Stimulated activated CD4-positive, alpha-beta T cell treated with anti-CD3 and anti-CD28 coated beads, Interleukin-15, amount 100 ng/mL, for 1 hour (primary cell): ENCODE measurements at regions not wholly inside any gene's neighbourhood (a gene's known extent, or its start where the extent isn't known, plus 50 kb on each side); places are given as distances from the start of the nearest gene placed in this dataset.

Experiments used
- DNase-seq, 2 donors: peaks; one replicate each; pipeline ENCODE4 v3.0.0-alpha.2; 2020; ENCODE audit warnings: low read depth in 1 of 2, low spot score in 1 of 2

GRCh38 chrX:45889471-45889870 is 655.8 kb downstream of the ZNF674 start:
- no peak for DNase-seq

- DNase-seq: no peak
Measured at GRCh38 chrX:45888518-45888917, 656.7 kb downstream of the ZNF674 start.

- no peak for DNase-seq
Measured at GRCh38 chrX:45885931-45886330, 659.3 kb downstream of the ZNF674 start.

DNA sequence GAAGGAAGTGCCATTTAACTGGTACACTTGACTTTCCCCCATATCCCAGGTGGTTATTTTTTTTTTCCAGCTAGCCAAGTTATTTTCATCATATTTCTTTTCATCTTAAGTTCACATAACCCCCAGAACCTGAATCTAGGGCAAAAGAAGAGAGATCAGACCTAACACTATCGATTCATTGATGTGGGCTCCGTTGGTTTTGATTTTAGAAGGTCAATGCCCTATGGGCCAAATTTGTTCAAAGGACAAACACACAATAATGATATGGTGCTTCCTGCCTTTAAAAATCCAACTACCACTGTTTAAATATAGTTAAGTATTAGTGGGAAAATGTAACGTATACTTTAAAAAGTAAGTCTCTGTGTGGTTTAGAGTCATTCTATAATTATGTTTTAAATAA is 665.7 kb downstream of the ZNF674 start:
- DNase-seq: no peak

DNA sequence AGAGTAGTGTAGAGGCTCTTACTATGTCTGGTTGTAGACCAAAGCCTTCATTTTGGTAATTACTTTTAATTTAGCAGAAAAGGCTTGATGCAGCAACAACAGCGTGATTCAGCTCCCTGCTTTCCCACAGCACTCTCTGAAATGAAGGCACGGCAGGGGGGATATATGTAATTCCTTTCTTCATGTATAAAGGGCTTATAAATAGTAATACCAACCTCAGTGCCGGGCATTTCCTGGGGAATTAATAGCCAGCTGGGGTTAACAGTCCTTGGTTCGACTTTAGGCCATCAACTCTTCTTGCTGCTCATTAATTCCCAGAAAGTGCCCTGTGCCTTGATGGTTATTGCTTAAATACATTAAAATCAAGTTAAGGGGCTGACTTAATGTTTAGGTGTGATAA is 669.0 kb downstream of the ZNF674 start:
- no peak for DNase-seq

DNA sequence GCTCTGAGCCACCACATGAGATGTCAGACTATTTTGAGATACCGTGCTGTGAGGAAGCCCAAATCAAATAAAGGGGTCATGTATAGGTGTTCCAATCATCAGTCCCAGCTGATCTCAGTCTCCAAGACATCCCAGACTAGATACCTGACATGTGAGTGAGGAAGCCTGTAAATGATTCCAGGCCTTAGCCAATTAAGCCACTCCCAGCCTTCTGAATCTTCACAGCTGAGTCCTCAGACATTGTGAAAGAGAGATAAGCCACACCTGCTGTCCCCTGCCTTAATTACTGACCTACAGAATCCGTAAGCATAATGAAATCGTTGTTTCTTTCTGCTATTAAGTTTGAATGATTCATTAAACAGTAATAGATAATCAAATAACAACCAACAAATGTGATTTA is 671.4 kb downstream of the ZNF674 start:
- DNase-seq: no peak

DNA sequence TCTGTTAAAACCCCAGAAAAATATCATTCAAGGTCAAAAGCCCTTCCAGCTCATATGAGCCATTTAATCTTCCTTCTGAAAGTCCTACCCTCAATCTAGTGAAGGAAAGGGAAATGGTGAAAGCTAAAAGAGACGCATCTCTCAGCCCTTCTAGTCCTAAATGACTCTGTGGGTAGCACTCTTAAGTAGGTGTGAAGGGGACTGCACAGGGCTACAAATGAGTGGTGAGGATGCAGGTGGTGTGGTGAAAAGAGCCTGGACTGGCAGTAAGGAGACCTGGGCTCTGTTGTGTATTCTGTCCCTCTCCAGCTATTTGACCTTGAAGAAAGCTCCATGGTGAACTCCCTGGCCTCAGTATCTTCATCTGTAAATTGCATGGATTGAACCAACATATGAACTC is 671.8 kb upstream of the DIPK2B start:
- no peak for DNase-seq

DNA sequence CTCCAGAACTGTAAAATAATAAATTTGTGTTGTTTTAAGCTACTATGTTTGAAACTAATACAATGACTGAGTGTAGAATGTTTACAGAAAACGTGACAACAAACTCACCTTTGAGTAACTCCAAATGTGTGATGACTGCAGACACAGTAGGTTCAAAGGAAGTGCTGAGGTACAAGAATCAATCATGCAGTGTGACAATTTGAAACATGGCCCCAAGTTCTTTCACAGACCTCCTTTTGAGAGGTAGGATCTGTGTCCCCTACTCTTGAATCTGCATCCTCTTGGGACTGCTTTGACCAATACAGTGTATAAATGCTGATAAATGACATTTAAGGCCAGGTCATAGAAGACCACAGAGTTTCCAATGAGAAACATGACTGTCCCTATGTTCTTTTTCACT is 667.7 kb upstream of the DIPK2B start:
- DNase-seq: no peak

DNA sequence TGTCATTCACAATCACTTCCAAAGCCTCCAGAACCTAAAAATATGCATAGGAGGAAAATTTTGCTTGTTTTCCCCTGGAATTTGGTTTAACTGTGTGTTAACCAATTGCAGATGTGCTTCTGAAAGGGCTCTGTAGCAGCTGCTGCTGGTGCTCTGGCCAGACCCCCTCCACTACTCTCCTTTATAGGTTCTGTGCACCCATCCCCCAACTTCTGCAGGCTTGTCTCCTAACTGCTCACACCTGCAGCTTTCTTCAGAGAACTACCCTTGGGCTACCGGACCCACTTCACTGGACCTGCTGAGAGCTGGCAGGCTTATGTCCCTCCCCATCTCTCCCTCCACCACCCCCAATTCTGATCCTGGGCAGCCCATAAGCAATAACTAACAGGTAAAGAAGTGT is 662.1 kb upstream of the DIPK2B start:
- no peak for DNase-seq

DNA sequence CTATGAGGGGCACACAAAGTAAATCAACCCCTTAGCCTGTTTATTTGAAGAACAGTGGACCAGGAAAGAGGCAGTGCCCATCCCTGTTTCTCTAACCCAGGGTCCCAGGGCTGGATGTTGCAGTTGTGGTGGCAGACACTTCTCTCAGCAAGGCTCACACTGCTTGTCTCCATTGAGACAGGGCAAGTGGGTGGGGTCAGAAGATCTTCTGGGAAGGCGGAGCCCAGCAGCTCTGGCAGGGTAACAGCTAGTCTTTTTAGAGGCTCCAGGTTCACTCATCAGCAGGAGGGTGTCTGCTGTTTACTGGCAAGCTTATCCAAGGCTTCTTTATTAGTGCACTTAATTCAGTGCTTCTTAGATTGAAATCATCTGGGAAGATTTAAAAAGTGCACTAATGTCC is 659.8 kb upstream of the DIPK2B start:
- no peak for DNase-seq

DNA sequence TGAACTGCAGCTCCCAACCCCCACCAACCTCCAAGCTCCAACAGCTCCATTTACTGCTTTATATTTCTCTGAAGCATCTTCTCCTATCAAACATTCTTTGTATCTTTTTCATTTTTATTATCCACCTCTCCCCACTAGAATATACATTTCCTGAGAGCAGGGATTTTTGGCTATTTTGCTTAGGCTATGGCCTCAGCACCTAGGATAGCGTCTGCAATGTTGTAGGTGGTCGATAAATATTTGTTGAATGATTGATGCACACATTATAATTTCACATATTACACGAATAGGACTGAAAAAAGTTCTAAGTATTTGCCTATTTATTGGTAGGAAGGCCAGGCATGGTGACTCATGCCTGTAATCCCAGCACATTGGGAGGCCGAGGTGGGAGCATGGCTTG is 658.7 kb upstream of the DIPK2B start:
- DNase-seq: no peak

GRCh38 chrX:45852884-45853283 is 652.2 kb upstream of the DIPK2B start:
- no peak for DNase-seq

DNA sequence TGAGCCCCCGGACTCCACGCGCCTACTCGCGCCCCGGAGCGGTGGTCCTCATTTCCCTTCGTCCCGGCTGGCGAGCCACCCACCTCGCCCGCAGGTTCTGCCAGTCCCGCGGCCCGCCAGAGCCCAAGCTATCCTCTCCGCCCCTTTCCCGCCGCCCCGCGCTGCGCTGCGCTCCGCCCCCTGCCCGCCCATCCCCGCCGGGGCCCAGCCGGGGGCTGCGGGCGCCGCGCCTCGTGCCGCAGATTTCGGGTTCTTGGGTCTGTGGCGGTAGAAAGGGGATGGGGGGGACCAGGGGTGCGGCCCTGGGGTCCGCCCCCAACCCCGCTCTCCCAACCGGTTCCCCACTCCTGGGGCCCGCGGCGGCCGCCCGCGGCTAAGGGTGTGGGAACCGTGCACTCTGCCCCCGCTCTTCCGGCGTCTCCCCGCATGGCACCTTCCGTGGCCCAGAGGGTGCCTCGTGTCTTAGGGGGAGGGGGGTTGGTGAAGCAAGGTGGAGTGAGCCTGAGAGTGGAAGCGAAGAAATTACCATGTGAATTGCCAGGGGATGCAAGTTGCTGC is 650.8 kb upstream of the DIPK2B start:
- peak; percentile 3 to 54 for DNase-seq

DNA sequence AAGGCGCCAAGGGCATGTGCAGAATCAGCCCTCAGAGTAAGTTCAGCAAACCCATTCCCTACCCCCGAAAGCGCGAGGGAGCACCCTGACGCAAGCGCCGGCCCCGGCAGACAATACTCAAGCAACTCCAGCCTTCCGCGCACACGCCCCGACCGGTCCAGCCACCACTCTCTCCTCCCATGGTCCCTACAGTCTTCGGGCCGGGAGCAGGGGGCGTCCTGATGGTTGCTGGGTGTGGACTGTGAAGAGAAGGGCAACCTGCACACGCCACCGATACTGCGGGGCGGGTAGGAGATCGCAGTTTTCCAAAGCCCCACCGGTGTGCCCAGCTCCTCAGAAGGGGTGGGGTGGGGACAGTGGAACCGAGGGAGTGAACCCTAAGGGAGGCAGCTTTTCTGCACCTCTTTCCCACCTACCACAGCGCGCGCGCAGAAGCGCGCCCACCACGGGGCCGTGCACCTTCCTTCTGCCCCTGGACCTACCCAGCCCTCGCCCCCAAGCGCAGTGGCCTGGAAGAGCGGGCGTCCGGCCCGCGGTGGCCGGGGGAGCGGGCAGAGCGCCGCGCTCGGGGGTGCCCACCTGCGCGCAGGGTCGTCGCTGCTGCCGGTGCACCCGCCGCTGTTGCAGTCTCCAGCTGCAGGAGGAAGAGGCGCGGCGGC is 650.2 kb upstream of the DIPK2B start:
- peak in 1 of 2 donors; percentile 8 for DNase-seq

GRCh38 chrX:45850197-45850774 is 649.6 kb upstream of the DIPK2B start:
- DNase-seq: peak in 1 of 2 donors; percentile 12

GRCh38 chrX:45849261-45849862 is 648.7 kb upstream of the DIPK2B start:
- no peak for DNase-seq

- no peak for DNase-seq
Measured at GRCh38 chrX:45847961-45848360, 647.3 kb upstream of the DIPK2B start.

GRCh38 chrX:45846328-45846727 is 645.7 kb upstream of the DIPK2B start:
- DNase-seq: no peak

- DNase-seq: no peak
Measured at GRCh38 chrX:45845142-45845541, 644.5 kb upstream of the DIPK2B start.

DNA sequence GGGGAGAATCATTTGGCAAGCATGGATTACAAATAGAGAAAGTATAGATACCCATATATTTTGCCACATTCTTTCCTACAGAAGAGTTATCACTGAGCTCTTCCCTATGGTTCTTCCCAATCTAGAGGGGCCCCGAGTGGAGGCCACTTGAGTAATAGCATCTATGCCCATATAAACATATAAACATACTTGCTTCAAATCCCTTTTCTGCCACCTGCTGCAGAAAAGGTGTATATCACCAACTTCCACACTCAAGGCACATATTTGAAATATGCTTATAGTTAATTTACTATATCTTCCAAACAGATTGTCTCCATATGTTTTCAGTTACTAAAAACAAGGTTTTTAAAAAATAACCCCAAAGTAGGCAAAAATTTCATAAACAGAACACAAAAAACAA is 642.8 kb upstream of the DIPK2B start:
- no peak for DNase-seq

DNA sequence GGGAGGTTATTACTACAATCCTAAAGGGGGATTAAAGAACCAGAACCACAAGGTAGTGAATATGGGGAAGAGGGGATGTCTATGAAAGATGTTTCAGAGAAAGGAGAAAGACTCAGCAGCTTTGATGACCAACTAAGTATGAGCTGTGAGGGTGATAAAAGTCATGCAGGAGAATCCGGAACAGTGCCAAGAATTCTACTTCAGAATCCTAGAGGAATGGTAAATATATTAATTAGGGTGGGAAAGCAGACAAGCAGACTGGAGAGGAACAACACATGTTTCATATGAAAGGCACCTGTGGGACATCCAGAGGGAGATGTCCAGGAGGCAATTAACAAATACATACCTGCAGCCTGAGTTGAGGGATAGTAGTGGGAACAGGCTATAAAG is 642.2 kb upstream of the DIPK2B start:
- no peak for DNase-seq

- no peak for DNase-seq
Measured at GRCh38 chrX:45842207-45842925, 641.7 kb upstream of the DIPK2B start.
